ENCODE measurements at regions not wholly inside any gene's neighbourhood (a gene's known extent, or its start where the extent isn't known, plus 50 kb on each side); places are given as distances from the start of the nearest gene placed in this dataset.

- no peak for DNase-seq
Measured at GRCh38 chr13:105572401-105572800, 963.1 kb downstream of the EFNB2 start.

GRCh38 chr13:105569816-105570215 lies 965.6 kb downstream of the EFNB2 start:
- DNase-seq = no peak

GRCh38 chr13:105567951-105568525 lies 967.4 kb downstream of the EFNB2 start:
- no peak for DNase-seq

GRCh38 chr13:105565136-105565727 lies 970.2 kb downstream of the EFNB2 start:
- no peak for DNase-seq

- DNase-seq = no peak
Measured at GRCh38 chr13:105552078-105552477, 983.4 kb downstream of the EFNB2 start.

- no peak for DNase-seq
Measured at GRCh38 chr13:105547851-105548250, 987.6 kb downstream of the EFNB2 start.

GRCh38 chr13:105545811-105546210 lies 989.7 kb downstream of the EFNB2 start:
- no peak for DNase-seq

GRCh38 chr13:105543742-105544141 lies 991.7 kb downstream of the EFNB2 start:
- no peak for DNase-seq

GRCh38 chr13:105541565-105541964 lies 993.9 kb downstream of the EFNB2 start:
- DNase-seq = no peak

GRCh38 chr13:105538346-105538745 lies 997.1 kb downstream of the EFNB2 start:
- no peak for DNase-seq

GRCh38 chr13:105537113-105537512 lies 998.3 kb downstream of the EFNB2 start:
- DNase-seq = no peak

GRCh38 chr13:105530468-105530867 lies 1005.0 kb downstream of the EFNB2 start:
- no peak for DNase-seq

GRCh38 chr13:105527127-105527526 lies 1008.3 kb downstream of the EFNB2 start:
- no peak for DNase-seq

- no peak for DNase-seq
Measured at GRCh38 chr13:105519771-105520170, 1015.7 kb downstream of the EFNB2 start.

- DNase-seq = no peak
Measured at GRCh38 chr13:105518086-105518485, 1017.4 kb downstream of the EFNB2 start.

- DNase-seq = no peak
Measured at GRCh38 chr13:105514401-105514800, 1021.1 kb downstream of the EFNB2 start.

GRCh38 chr13:105513448-105513847 lies 1022.0 kb downstream of the EFNB2 start:
- no peak for DNase-seq

- no peak for DNase-seq
Measured at GRCh38 chr13:105509981-105510762, 1025.3 kb downstream of the EFNB2 start.

GRCh38 chr13:105506463-105506862 lies 1029.0 kb downstream of the EFNB2 start:
- DNase-seq = no peak

GRCh38 chr13:105502193-105502592 lies 1033.3 kb downstream of the EFNB2 start:
- DNase-seq = no peak

GRCh38 chr13:105497597-105497996 lies 1037.9 kb downstream of the EFNB2 start:
- no peak for DNase-seq

- DNase-seq = no peak
Measured at GRCh38 chr13:105492216-105492615, 1043.2 kb downstream of the EFNB2 start.

GRCh38 chr13:105491345-105491744 lies 1044.1 kb downstream of the EFNB2 start:
- no peak for DNase-seq

- no peak for DNase-seq
Measured at GRCh38 chr13:105485081-105485480, 1050.4 kb downstream of the EFNB2 start.
